Fibroblast of lung (primary cell): ENCODE measurements at regions not wholly inside any gene's neighbourhood (a gene's known extent, or its start where the extent isn't known, plus 50 kb on each side); places are given as distances from the start of the nearest gene placed in this dataset.

Experiments used
- DNase-seq, 2 donors: peaks; one replicate each; pipeline versions ENCODE4 v3.0.0 to v3.0.0-alpha.2; 2010; ENCODE audit warnings: low read depth in 2 of 2
- H2AFZ ChIP-seq: 2 replicates; pipeline ENCODE4 v1.5.1; 2012; ENCODE audit warnings: low read length, control low read depth, inconsistent platforms
- H3K27ac ChIP-seq: 2 replicates; pipeline ENCODE4 v1.5.1; 2011; ENCODE audit warnings: low read length, control low read depth; ENCODE audit not compliant: insufficient read depth
- H3K27me3 ChIP-seq: 2 replicates; pipeline ENCODE4 v1.5.1; 2011; ENCODE audit warnings: mild to moderate bottlenecking, low read length; ENCODE audit not compliant: control insufficient read depth, insufficient read depth
- H3K36me3 ChIP-seq: 2 replicates; pipeline ENCODE4 v1.5.1; 2011; ENCODE audit warnings: low read length; ENCODE audit not compliant: control insufficient read depth, insufficient read depth
- H3K4me1 ChIP-seq: 2 replicates; pipeline ENCODE4 v1.5.1; 2011; ENCODE audit warnings: low read length; ENCODE audit not compliant: control insufficient read depth, insufficient read depth; ENCODE audit errors: extremely low read depth
- H3K4me2 ChIP-seq: 2 replicates; pipeline ENCODE4 v1.5.1; 2011; ENCODE audit warnings: low read length, control low read depth; ENCODE audit not compliant: insufficient read depth; ENCODE audit errors: extremely low read depth
- H3K4me3 ChIP-seq, 4 experiments: fragments of 200-600 bp in 1 of 4; sonication (generic) in 1 of 4; replicated peaks in 1 of 4; 2 replicates each; pipeline ENCODE4 v1.5.1; 2011 to 2016; ENCODE audit warnings: low read length in 4 of 4, low read depth in 3 of 4, mild to moderate bottlenecking in 3 of 4, control low read depth in 2 of 4, inconsistent platforms in 1 of 4, mixed read lengths in 1 of 4; ENCODE audit not compliant: insufficient read depth in 1 of 4; ENCODE audit errors: control extremely low read depth in 1 of 4
- H3K79me2 ChIP-seq: 2 replicates; pipeline ENCODE4 v1.5.1; 2012; ENCODE audit warnings: mild to moderate bottlenecking, low read length, inconsistent platforms; ENCODE audit not compliant: control insufficient read depth, insufficient read depth
- H3K9ac ChIP-seq: 2 replicates; pipeline ENCODE4 v1.5.1; 2011; ENCODE audit warnings: mild to moderate bottlenecking, low read length, control low read depth; ENCODE audit not compliant: insufficient read depth
- H3K9me3 ChIP-seq: 2 replicates; pipeline ENCODE4 v1.5.1; 2012; ENCODE audit warnings: low read depth, low read length; ENCODE audit not compliant: control insufficient read depth, insufficient read depth
- H4K20me1 ChIP-seq: 2 replicates; pipeline ENCODE4 v1.5.1; 2011; ENCODE audit warnings: low read length; ENCODE audit not compliant: control insufficient read depth, insufficient read depth; ENCODE audit errors: extremely low read depth
- CTCF ChIP-seq, 2 donors: IDR thresholded peaks in 1 of 2; conservative IDR thresholded peaks in 1 of 2; 1 replicate in 1 of 2; 2 replicates in 1 of 2; pipeline ENCODE4 v1.5.1; 2011 to 2012; ENCODE audit warnings: low read length in 2 of 2, control low read depth in 1 of 2, inconsistent platforms in 1 of 2, low read depth in 1 of 2, mild to moderate bottlenecking in 1 of 2
- EZH2 ChIP-seq: IDR thresholded peaks from 2 replicates; pipeline ENCODE4 v1.5.1; 2012; ENCODE audit warnings: low read length, control low read depth, mild to moderate bottlenecking; ENCODE audit errors: missing control alignments

- no peaks in the 10 kb centered on the region for H3K79me2 ChIP-seq
- H3K27ac ChIP-seq = no peak overlapping the region
- H3K9me3 ChIP-seq = no peaks in the 10 kb centered on the region
- no peak overlapping the region for H3K4me3 ChIP-seq
- TF ChIP-seq CTCF (conservative IDR thresholded peaks at IDR 0.05 in 1 of 2, IDR thresholded peaks at IDR 0.05 in 1 of 2; ENCODE audit: low read depth in 1 of 2, low read length in 2 of 2) (no peak), EZH2 (no peak)
- no peaks in the 10 kb centered on the region for H3K4me1 ChIP-seq
- H3K4me2 ChIP-seq = no peak overlapping the region
- no peak for DNase-seq
- no peak overlapping the region for H2AFZ ChIP-seq
- no peaks in the 10 kb centered on the region for H3K36me3 ChIP-seq
- H3K9ac ChIP-seq = no peak overlapping the region
- H3K27me3 ChIP-seq = peaks cover 15% of the 10 kb centered on the region
- no peaks in the 10 kb centered on the region for H4K20me1 ChIP-seq
Observed at GRCh38 chr21:43274946-43275310, 106.1 kb downstream of the CRYAA start.

GRCh38 chr21:43274022-43274945 is 105.5 kb downstream of the CRYAA start:
- H3K27me3 ChIP-seq = peaks cover 15% of the 10 kb centered on the region

GRCh38 chr21:43273708-43274021 is 104.9 kb downstream of the CRYAA start:
- Histone ChIP-seq H3K79me2 (no peaks in the 10 kb centered on the region), H3K4me1 (no peaks in the 10 kb centered on the region), H3K9ac (no peak overlapping the region), H3K27ac (no peak overlapping the region), H3K36me3 (no peaks in the 10 kb centered on the region), H4K20me1 (no peaks in the 10 kb centered on the region), H3K4me2 (no peak overlapping the region), H3K27me3 (peaks cover 14% of the 10 kb centered on the region), H3K4me3 (no peak overlapping the region), H2AFZ (no peak overlapping the region), H3K9me3 (no peaks in the 10 kb centered on the region)
- DNase-seq = no peak
- TF ChIP-seq EZH2 (no peak), CTCF (conservative IDR thresholded peaks at IDR 0.05 in 1 of 2, IDR thresholded peaks at IDR 0.05 in 1 of 2; ENCODE audit: low read depth in 1 of 2, low read length in 2 of 2) (no peak)

More at GRCh38 chr21:43274022-43274945, 105.5 kb downstream of the CRYAA start:
- H3K4me2 ChIP-seq = no peak overlapping the region
- DNase-seq = no peak
- H2AFZ ChIP-seq = no peak overlapping the region
- H3K9ac ChIP-seq = no peak overlapping the region
- H3K4me3 ChIP-seq = no peak overlapping the region
- H3K36me3 ChIP-seq = no peaks in the 10 kb centered on the region
- H3K4me1 ChIP-seq = no peaks in the 10 kb centered on the region
- H3K27ac ChIP-seq = no peak overlapping the region
- no peaks in the 10 kb centered on the region for H3K9me3 ChIP-seq
- H3K79me2 ChIP-seq = no peaks in the 10 kb centered on the region
- no peaks in the 10 kb centered on the region for H4K20me1 ChIP-seq
- TF ChIP-seq CTCF (conservative IDR thresholded peaks at IDR 0.05 in 1 of 2, IDR thresholded peaks at IDR 0.05 in 1 of 2; ENCODE audit: low read depth in 1 of 2, low read length in 2 of 2) (no peak), EZH2 (no peak)
